Endothelial cell (in vitro differentiated cells): ENCODE measurements at regions not wholly inside any gene's neighbourhood (a gene's known extent, or its start where the extent isn't known, plus 50 kb on each side); places are given as distances from the start of the nearest gene placed in this dataset.

ENCODE experiments used
- DNase-seq: peaks from one replicate; pipeline ENCODE4 v3.0.0; 2021; ENCODE audit warnings: low spot score
- H3K27ac Mint-ChIP-seq: one replicate; pipeline ENCODE4 v1.8.0; 2021; ENCODE audit warnings: mixed read lengths, inconsistent platforms; ENCODE audit not compliant: unreplicated experiment
- H3K27me3 Mint-ChIP-seq: one replicate; pipeline ENCODE4 v1.8.0; 2021; ENCODE audit warnings: mild to moderate bottlenecking, moderate library complexity, mixed read lengths, inconsistent platforms; ENCODE audit not compliant: unreplicated experiment
- H3K36me3 Mint-ChIP-seq: one replicate; pipeline ENCODE4 v1.8.0; 2021; ENCODE audit warnings: mild to moderate bottlenecking, low read depth, mixed read lengths, inconsistent platforms; ENCODE audit not compliant: unreplicated experiment
- H3K4me1 Mint-ChIP-seq: one replicate; pipeline ENCODE4 v1.8.0; 2021; ENCODE audit warnings: mild to moderate bottlenecking, mixed read lengths, inconsistent platforms; ENCODE audit not compliant: unreplicated experiment
- H3K4me3 Mint-ChIP-seq: one replicate; pipeline ENCODE4 v1.8.0; 2021; ENCODE audit warnings: mild to moderate bottlenecking, mixed read lengths, inconsistent platforms; ENCODE audit not compliant: unreplicated experiment
- H3K9me3 Mint-ChIP-seq: one replicate; pipeline ENCODE4 v1.8.0; 2021; ENCODE audit warnings: mixed read lengths, inconsistent platforms; ENCODE audit not compliant: unreplicated experiment
- TF ChIP-seq, protein P1 (sequence below): fragments of 200-600 bp; sonication (generic); IDR thresholded peaks from one replicate; pipeline ENCODE4 v1.5.0; 2021; ENCODE audit warnings: antibody characterized with exemption; ENCODE audit not compliant: unreplicated experiment

DNA sequence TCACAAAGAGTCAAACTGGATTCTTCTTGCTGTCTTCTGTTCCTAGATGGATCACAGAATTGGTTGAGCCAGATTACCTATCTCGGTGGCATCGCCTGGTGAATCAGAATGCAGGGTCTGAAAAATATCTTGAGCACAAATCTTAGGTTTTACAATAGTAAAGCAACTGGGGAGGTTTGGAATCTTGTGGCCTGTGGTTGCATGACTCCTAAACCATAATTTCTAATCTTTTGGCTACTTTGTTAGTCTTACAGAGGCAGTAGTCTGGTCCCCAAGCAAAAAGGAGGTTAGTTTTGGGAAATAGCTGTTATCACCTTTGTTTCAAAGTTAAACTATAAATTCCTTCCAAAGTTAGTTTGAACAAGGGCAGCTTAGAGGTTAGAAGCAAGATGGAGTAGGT, 1488.5 kb upstream of the FLRT2 start:
- Mint-ChIP-seq H3K27me3 (no peaks in the 10 kb centered on the region), H3K27ac (no peak overlapping the region), H3K4me1 (no peaks in the 10 kb centered on the region), H3K9me3 (no peaks in the 10 kb centered on the region), H3K36me3 (no peaks in the 10 kb centered on the region), H3K4me3 (no peak overlapping the region)
- TF ChIP-seq, protein P1, sequence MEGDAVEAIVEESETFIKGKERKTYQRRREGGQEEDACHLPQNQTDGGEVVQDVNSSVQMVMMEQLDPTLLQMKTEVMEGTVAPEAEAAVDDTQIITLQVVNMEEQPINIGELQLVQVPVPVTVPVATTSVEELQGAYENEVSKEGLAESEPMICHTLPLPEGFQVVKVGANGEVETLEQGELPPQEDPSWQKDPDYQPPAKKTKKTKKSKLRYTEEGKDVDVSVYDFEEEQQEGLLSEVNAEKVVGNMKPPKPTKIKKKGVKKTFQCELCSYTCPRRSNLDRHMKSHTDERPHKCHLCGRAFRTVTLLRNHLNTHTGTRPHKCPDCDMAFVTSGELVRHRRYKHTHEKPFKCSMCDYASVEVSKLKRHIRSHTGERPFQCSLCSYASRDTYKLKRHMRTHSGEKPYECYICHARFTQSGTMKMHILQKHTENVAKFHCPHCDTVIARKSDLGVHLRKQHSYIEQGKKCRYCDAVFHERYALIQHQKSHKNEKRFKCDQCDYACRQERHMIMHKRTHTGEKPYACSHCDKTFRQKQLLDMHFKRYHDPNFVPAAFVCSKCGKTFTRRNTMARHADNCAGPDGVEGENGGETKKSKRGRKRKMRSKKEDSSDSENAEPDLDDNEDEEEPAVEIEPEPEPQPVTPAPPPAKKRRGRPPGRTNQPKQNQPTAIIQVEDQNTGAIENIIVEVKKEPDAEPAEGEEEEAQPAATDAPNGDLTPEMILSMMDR, result no peak
- DNase-seq, result no peak

DNA sequence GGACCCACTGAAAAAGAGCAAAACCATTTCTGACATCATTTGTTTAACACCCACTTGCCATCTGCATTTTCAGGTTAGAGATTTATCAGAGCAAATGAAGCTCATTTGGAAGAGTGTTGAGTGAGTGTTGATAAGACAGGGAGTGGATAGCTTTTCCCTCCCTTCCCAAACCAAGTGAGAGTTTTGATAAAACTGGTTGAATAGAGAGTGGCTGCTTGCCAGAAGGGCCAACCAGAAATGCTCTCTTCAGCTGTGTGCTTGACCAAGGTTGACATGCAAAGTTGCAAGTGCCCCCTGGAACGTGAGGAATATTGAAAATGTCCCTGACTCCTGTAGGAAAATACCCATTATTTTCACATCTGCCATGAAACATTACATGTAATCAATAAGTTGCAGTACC, 1487.0 kb upstream of the FLRT2 start:
- no peaks in the 10 kb centered on the region for H3K27me3 Mint-ChIP-seq
- no peaks in the 10 kb centered on the region for H3K9me3 Mint-ChIP-seq
- H3K27ac Mint-ChIP-seq, result no peak overlapping the region
- TF ChIP-seq, protein P1, result no peak
- H3K4me1 Mint-ChIP-seq, result no peaks in the 10 kb centered on the region
- no peak overlapping the region for H3K4me3 Mint-ChIP-seq
- H3K36me3 Mint-ChIP-seq, result no peaks in the 10 kb centered on the region
- no peak for DNase-seq

DNA sequence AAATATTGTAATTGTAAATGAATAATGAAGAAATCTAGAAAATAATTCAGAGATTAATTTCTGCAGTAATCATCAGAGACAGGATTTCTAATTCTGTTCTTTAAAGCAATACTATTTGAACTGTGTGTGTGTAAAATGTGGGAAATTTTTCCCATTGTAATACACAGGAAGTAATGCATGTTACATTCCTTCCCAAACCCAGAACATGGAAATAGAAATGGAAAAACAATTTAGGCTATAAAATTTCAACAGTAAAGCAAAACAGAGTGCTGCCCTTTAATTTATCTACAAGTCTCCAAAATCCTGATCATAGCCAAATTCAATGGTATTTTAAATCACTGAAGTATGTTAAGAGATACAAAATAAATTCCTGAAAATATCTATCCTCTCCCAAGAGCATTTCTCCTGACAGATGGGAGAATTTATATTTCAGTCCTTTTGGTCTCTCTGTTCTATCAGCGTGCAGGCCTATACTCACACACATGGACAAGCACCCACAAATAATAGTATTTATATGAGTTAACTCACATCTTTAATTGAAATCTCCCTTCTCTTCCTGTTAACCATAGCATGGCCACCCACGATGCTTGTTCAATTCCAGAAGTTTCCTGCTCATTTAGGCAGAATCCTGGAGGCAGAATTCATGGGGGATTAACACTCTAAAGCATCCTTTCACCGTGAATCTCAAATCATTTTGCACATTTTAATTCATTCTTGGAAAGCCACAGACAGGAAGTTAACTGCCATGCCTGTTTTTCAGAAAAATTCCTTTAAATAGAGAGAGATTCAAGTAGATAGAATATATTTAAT, 1465.4 kb upstream of the FLRT2 start:
- Mint-ChIP-seq H3K36me3 (no peaks in the 10 kb centered on the region), H3K4me3 (no peak overlapping the region), H3K27me3 (no peaks in the 10 kb centered on the region), H3K9me3 (no peaks in the 10 kb centered on the region), H3K27ac (no peak overlapping the region), H3K4me1 (peaks cover 4% of the 10 kb centered on the region)
- no peak for DNase-seq
- TF ChIP-seq, protein P1, result no peak

DNA sequence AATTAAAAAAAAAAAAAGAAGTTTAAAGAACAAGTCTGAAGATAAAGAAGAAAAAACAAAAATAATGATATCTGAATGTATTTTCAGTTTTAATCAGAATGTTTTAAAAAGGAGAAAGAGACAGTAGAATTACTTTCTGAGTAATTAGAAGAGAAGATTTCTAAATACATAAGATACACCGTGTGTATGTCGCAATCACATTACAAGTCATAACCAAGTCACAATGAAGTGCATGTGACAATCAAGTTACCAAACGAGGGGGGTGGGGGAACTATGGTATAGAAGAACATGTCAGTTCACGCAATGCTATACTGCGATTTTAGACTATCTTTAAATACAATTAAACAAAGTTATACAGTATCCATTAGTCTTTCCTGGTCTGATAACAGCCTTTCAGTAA, 1464.1 kb upstream of the FLRT2 start:
- Mint-ChIP-seq H3K27me3 (no peaks in the 10 kb centered on the region), H3K27ac (no peak overlapping the region), H3K4me3 (no peak overlapping the region), H3K4me1 (peaks cover 4% of the 10 kb centered on the region), H3K9me3 (no peaks in the 10 kb centered on the region), H3K36me3 (no peaks in the 10 kb centered on the region)
- TF ChIP-seq, protein P1, result no peak
- DNase-seq, result no peak

DNA sequence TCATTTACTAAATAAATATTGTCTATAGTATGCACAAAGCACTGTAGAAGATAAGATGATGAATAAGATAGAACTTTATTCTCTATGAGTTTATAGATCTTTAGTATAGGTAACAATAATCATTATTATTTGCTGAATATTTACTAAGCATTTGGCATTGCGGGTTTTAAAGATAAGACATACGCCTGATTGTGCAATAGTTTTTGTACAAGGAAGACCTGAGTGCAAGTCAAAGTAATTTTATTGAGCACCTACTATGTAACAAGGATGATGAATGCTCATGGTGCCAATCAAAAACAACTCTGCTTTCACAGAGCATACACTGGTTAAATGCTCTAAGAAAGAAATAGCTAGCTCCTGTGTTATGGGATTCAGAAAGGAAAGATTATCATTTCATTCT, 1461.7 kb upstream of the FLRT2 start:
- Mint-ChIP-seq H3K4me3 (no peak overlapping the region), H3K36me3 (no peaks in the 10 kb centered on the region), H3K4me1 (peaks cover 4% of the 10 kb centered on the region), H3K27me3 (no peaks in the 10 kb centered on the region), H3K9me3 (no peaks in the 10 kb centered on the region), H3K27ac (no peak overlapping the region)
- TF ChIP-seq, protein P1, result no peak
- no peak for DNase-seq
